MM.1S (cell line): ENCODE measurements at regions not wholly inside any gene's neighbourhood (a gene's known extent, or its start where the extent isn't known, plus 50 kb on each side); places are given as distances from the start of the nearest gene placed in this dataset.

ENCODE experiments used
- EZH2 ChIP-seq: fragments of 300-600 bp; sonication (generic); optimal IDR thresholded peaks from 2 replicates; pipeline ENCODE3; 2017; ENCODE audit warnings: low read depth, mild to moderate bottlenecking, antibody characterized with exemption, low read length, mixed read lengths
- TF ChIP-seq, protein P1 (sequence below): fragments of 300-600 bp; sonication (generic); IDR thresholded peaks from 2 replicates; pipeline ENCODE4 v1.5.1; 2016; ENCODE audit warnings: antibody characterized with exemption, low read length, mixed read lengths

DNA sequence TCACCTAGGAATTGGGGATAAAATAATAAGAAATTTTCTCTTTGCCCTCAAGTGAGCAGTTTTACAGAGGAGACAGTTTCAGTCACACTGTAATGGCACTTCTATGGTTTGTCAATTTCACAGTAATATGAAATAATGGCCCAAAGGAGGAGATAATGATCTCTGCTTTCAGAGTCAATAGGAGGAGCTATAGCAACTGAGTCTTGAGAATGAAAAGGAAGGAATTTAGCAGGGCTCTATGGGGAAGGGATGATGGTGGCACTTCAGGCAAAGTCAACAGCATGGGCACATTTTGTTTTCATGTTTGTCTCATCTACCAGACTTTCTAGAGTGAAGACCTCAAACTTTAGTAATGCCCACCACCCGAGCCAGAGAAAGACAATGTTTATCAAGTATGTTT, 138.3 kb upstream of the HMGN3 start:
- TF ChIP-seq EZH2, result no peak
- TF ChIP-seq, protein P1, sequence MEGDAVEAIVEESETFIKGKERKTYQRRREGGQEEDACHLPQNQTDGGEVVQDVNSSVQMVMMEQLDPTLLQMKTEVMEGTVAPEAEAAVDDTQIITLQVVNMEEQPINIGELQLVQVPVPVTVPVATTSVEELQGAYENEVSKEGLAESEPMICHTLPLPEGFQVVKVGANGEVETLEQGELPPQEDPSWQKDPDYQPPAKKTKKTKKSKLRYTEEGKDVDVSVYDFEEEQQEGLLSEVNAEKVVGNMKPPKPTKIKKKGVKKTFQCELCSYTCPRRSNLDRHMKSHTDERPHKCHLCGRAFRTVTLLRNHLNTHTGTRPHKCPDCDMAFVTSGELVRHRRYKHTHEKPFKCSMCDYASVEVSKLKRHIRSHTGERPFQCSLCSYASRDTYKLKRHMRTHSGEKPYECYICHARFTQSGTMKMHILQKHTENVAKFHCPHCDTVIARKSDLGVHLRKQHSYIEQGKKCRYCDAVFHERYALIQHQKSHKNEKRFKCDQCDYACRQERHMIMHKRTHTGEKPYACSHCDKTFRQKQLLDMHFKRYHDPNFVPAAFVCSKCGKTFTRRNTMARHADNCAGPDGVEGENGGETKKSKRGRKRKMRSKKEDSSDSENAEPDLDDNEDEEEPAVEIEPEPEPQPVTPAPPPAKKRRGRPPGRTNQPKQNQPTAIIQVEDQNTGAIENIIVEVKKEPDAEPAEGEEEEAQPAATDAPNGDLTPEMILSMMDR, result no peak
